Fibroblast of the aortic adventitia (primary cell): ENCODE measurements at regions not wholly inside any gene's neighbourhood (a gene's known extent, or its start where the extent isn't known, plus 50 kb on each side); places are given as distances from the start of the nearest gene placed in this dataset.
A peak's percentile ranks its signal among the peaks of the same experiment; 100 is the strongest.

Experiments
- DNase-seq: peaks from one replicate; pipeline ENCODE4 v3.0.0-alpha.2; 2010; ENCODE audit warnings: low read depth
- H3K4me3 ChIP-seq: 2 replicates; pipeline ENCODE4 v1.5.1; 2011; ENCODE audit warnings: low read depth, mild to moderate bottlenecking, control low read depth, low read length, moderate library complexity
- CTCF ChIP-seq: IDR thresholded peaks from 2 replicates; pipeline ENCODE4 v1.5.1; 2011; ENCODE audit warnings: mild to moderate bottlenecking, low read length, control low read depth, inconsistent platforms; ENCODE audit not compliant: insufficient read depth

- no peak for TF ChIP-seq CTCF
- no peak overlapping the region for H3K4me3 ChIP-seq
- no peak for DNase-seq
Measured at GRCh38 chr11:109612496-109612895, 190.5 kb downstream of the C11orf87 start.

GRCh38 chr11:109619498-109619897 lies 197.5 kb downstream of the C11orf87 start:
- no peak for TF ChIP-seq CTCF
- no peak for DNase-seq
- no peak overlapping the region for H3K4me3 ChIP-seq

- no peak for DNase-seq
- no peak for TF ChIP-seq CTCF
- H3K4me3 ChIP-seq: no peak overlapping the region
Measured at GRCh38 chr11:109629734-109630133, 207.7 kb downstream of the C11orf87 start.

GRCh38 chr11:109641549-109641948 lies 219.6 kb downstream of the C11orf87 start:
- DNase-seq: peak; percentile 46
- H3K4me3 ChIP-seq: no peak overlapping the region
- TF ChIP-seq CTCF: peak; percentile 39

- no peak overlapping the region for H3K4me3 ChIP-seq
- peak; percentile 5 for DNase-seq
- TF ChIP-seq CTCF: no peak
Measured at GRCh38 chr11:109644152-109644551, 222.2 kb downstream of the C11orf87 start.

- H3K4me3 ChIP-seq: no peak overlapping the region
- DNase-seq: no peak
Measured at GRCh38 chr11:109648804-109649203, 226.8 kb downstream of the C11orf87 start.

More at GRCh38 chr11:109648804-109649203, 226.8 kb downstream of the C11orf87 start:
- TF ChIP-seq CTCF: no peak
